Astrocyte (in vitro differentiated cells and primary cell): ENCODE measurements at regions not wholly inside any gene's neighbourhood (a gene's known extent, or its start where the extent isn't known, plus 50 kb on each side); places are given as distances from the start of the nearest gene placed in this dataset.

Experiments used
- DNase-seq: peaks from one replicate; pipeline ENCODE4 v3.0.0-alpha.2; 2010; ENCODE audit warnings: low read depth
- FAIRE-seq: peaks from 2 replicates; lab custom pipeline; 2011; peaks lifted over from hg19 to GRCh38; lab: Jason Lieb, UNC
- H2AFZ ChIP-seq: 2 replicates; pipeline ENCODE4 v1.6.0; 2012; ENCODE audit warnings: low read depth, low read length, inconsistent platforms
- H3K27ac ChIP-seq: 2 replicates; pipeline ENCODE4 v1.5.1; 2011; ENCODE audit warnings: low read depth, low read length, inconsistent platforms
- H3K27me3 ChIP-seq: 2 replicates; pipeline ENCODE4 v1.6.0; 2011; ENCODE audit warnings: low read length, inconsistent platforms; ENCODE audit not compliant: insufficient read depth
- H3K36me3 ChIP-seq: 2 replicates; pipeline ENCODE4 v1.5.1; 2011; ENCODE audit warnings: low read length, inconsistent platforms; ENCODE audit not compliant: insufficient read depth
- H3K4me1 ChIP-seq: 2 replicates; pipeline ENCODE4 v1.5.1; 2011; ENCODE audit warnings: low read length, inconsistent platforms; ENCODE audit not compliant: insufficient read depth
- H3K4me2 ChIP-seq: 2 replicates; pipeline ENCODE4 v1.6.0; 2012; ENCODE audit warnings: low read length, inconsistent platforms
- H3K4me3 ChIP-seq: 2 replicates; pipeline ENCODE4 v1.5.1; 2011; ENCODE audit warnings: low read depth, mild to moderate bottlenecking, low read length, inconsistent platforms; ENCODE audit not compliant: insufficient read depth
- H3K79me2 ChIP-seq: 2 replicates; pipeline ENCODE4 v1.6.0; 2012; ENCODE audit warnings: mild to moderate bottlenecking, low read length, inconsistent platforms; ENCODE audit not compliant: insufficient read depth
- H3K9ac ChIP-seq: 2 replicates; pipeline ENCODE4 v1.6.0; 2012; ENCODE audit warnings: mild to moderate bottlenecking, low read length, inconsistent platforms
- H3K9me3 ChIP-seq: 2 replicates; pipeline ENCODE4 v1.5.1; 2012; ENCODE audit warnings: low read depth, mild to moderate bottlenecking, low read length, inconsistent platforms; ENCODE audit not compliant: insufficient read depth
- H4K20me1 ChIP-seq: 2 replicates; pipeline ENCODE4 v1.6.0; 2012; ENCODE audit warnings: low read length, inconsistent platforms; ENCODE audit not compliant: insufficient read depth
- H3K27ac Mint-ChIP-seq: one replicate; pipeline ENCODE4 v1.8.0; 2021; ENCODE audit warnings: mild to moderate bottlenecking, mixed read lengths; ENCODE audit not compliant: unreplicated experiment
- H3K27me3 Mint-ChIP-seq: one replicate; pipeline ENCODE4 v1.8.0; 2021; ENCODE audit warnings: low read depth, mixed read lengths; ENCODE audit not compliant: unreplicated experiment
- H3K36me3 Mint-ChIP-seq: one replicate; pipeline ENCODE4 v1.8.0; 2021; ENCODE audit warnings: low read depth, mixed read lengths; ENCODE audit not compliant: unreplicated experiment
- H3K4me1 Mint-ChIP-seq: one replicate; pipeline ENCODE4 v1.8.0; 2021; ENCODE audit warnings: low read depth, mixed read lengths; ENCODE audit not compliant: unreplicated experiment
- H3K4me3 Mint-ChIP-seq: one replicate; pipeline ENCODE4 v1.8.0; 2021; ENCODE audit warnings: mild to moderate bottlenecking, moderate library complexity, mixed read lengths; ENCODE audit not compliant: unreplicated experiment
- H3K9me3 Mint-ChIP-seq: one replicate; pipeline ENCODE4 v1.8.0; 2021; ENCODE audit warnings: mild to moderate bottlenecking, mixed read lengths; ENCODE audit not compliant: unreplicated experiment
- EZH2 ChIP-seq: IDR thresholded peaks from 2 replicates; pipeline ENCODE4 v1.6.1; 2012; ENCODE audit warnings: mild to moderate bottlenecking, low read length, inconsistent platforms; ENCODE audit not compliant: insufficient read depth
- TF ChIP-seq, protein P1 (sequence below): IDR thresholded peaks from 2 replicates; pipeline ENCODE4 v1.5.1; 2011; ENCODE audit warnings: low read depth, mild to moderate bottlenecking, inconsistent platforms, low read length, moderate library complexity; ENCODE audit not compliant: insufficient read depth

DNA sequence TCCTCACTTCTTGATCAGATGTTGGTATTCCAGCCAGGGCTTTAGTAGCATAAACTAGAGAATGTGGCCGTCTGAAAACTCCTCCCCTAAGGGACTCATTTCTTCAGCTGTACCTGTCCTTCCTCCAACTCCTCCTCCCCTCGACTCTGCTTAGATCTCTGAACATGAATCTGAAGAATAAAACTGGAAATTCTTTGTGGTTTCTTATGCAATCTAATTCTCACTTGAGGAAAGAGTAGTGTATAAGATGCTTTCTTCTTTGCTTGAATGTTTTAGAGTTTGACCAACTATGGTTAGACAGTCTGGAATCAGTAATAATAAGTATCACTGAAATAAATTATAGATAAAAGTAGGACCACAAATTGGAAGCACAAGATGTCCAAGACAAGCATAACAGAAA, 128.5 kb downstream of the LRRC70 start:
- Histone ChIP-seq H3K27ac (no peak overlapping the region), H3K27me3 (no peaks in the 10 kb centered on the region), H4K20me1 (no peaks in the 10 kb centered on the region), H3K36me3 (no peaks in the 10 kb centered on the region), H3K4me1 (no peaks in the 10 kb centered on the region), H3K9me3 (no peaks in the 10 kb centered on the region), H3K79me2 (no peaks in the 10 kb centered on the region), H3K4me2 (no peak overlapping the region), H2AFZ (no peak overlapping the region), H3K4me3 (no peak overlapping the region), H3K9ac (no peak overlapping the region)
- TF ChIP-seq, protein P1, sequence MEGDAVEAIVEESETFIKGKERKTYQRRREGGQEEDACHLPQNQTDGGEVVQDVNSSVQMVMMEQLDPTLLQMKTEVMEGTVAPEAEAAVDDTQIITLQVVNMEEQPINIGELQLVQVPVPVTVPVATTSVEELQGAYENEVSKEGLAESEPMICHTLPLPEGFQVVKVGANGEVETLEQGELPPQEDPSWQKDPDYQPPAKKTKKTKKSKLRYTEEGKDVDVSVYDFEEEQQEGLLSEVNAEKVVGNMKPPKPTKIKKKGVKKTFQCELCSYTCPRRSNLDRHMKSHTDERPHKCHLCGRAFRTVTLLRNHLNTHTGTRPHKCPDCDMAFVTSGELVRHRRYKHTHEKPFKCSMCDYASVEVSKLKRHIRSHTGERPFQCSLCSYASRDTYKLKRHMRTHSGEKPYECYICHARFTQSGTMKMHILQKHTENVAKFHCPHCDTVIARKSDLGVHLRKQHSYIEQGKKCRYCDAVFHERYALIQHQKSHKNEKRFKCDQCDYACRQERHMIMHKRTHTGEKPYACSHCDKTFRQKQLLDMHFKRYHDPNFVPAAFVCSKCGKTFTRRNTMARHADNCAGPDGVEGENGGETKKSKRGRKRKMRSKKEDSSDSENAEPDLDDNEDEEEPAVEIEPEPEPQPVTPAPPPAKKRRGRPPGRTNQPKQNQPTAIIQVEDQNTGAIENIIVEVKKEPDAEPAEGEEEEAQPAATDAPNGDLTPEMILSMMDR: no peak
- no peak for TF ChIP-seq EZH2
- H3K27me3 Mint-ChIP-seq: peaks cover 5% of the 10 kb centered on the region
- H3K4me1 Mint-ChIP-seq: no peaks in the 10 kb centered on the region
- peaks cover 3% of the 10 kb centered on the region for H3K9me3 Mint-ChIP-seq
- no peak for FAIRE-seq
- DNase-seq: no peak
- no peaks in the 10 kb centered on the region for H3K36me3 Mint-ChIP-seq
- no peak overlapping the region for H3K27ac Mint-ChIP-seq
- H3K4me3 Mint-ChIP-seq: no peak overlapping the region

DNA sequence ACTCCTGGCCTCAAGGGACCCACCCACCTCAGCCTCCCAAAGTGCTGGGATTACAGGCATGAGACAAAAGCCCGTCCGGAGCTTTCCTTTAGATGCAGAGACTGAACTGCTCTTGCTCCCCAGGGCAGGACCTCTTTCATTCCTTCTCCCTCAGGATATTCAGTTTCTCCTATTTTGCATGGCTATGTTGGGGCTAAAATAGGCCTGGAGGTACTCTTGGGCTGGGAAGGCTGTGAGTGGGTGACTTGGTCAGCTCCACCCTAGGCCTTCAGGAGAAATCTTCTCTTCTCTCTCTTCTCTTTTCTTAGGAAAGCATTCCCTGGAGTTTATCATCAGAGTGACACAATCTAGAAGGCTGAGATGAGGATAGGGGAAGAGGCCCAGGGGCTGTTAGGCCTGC, 126.4 kb downstream of the LRRC70 start:
- no peak for DNase-seq
- H3K4me1 Mint-ChIP-seq: no peaks in the 10 kb centered on the region
- Histone ChIP-seq H4K20me1 (no peaks in the 10 kb centered on the region), H3K27ac (no peak overlapping the region), H3K27me3 (no peaks in the 10 kb centered on the region), H3K36me3 (no peaks in the 10 kb centered on the region), H2AFZ (no peak overlapping the region), H3K79me2 (no peaks in the 10 kb centered on the region), H3K4me2 (no peak overlapping the region), H3K9ac (no peak overlapping the region), H3K4me1 (no peaks in the 10 kb centered on the region), H3K9me3 (no peaks in the 10 kb centered on the region), H3K4me3 (no peak overlapping the region)
- TF ChIP-seq, protein P1: no peak
- TF ChIP-seq EZH2: no peak
- peaks cover 6% of the 10 kb centered on the region for H3K9me3 Mint-ChIP-seq
- no peak overlapping the region for H3K4me3 Mint-ChIP-seq
- FAIRE-seq: no peak
- peaks cover 5% of the 10 kb centered on the region for H3K27me3 Mint-ChIP-seq
- no peak overlapping the region for H3K27ac Mint-ChIP-seq
- no peaks in the 10 kb centered on the region for H3K36me3 Mint-ChIP-seq

DNA sequence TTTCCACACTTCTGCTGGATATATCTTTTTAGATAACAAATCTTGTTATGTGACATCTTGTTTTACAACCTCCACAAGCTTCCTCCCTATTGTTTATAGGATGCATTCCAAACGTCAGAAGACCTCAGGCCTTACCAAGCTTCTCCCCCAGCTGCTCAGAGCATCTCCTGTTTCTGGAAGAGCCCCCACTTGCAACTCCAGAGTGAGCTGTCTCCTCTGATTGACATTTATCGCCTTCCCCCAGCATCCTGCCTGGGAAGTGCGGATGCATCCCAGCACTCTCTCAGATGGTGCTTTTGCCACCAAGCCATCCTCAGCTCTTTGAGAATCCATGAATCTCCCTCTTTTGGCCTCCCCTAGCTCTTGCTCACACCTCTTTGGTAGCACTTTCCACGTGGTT, 123.5 kb downstream of the LRRC70 start:
- H3K9me3 Mint-ChIP-seq: peaks cover 10% of the 10 kb centered on the region
- no peak overlapping the region for H3K27ac Mint-ChIP-seq
- no peak for TF ChIP-seq EZH2
- TF ChIP-seq, protein P1: no peak
- FAIRE-seq (no peak), DNase-seq (no peak)
- H3K27me3 Mint-ChIP-seq: peaks cover 4% of the 10 kb centered on the region
- no peak overlapping the region for H3K4me3 Mint-ChIP-seq
- no peak overlapping the region for H3K4me2 ChIP-seq
- H3K4me3 ChIP-seq: no peak overlapping the region
- no peaks in the 10 kb centered on the region for H3K4me1 Mint-ChIP-seq
- no peaks in the 10 kb centered on the region for H4K20me1 ChIP-seq
- no peak overlapping the region for H3K9ac ChIP-seq
- no peak overlapping the region for H3K27ac ChIP-seq
- no peaks in the 10 kb centered on the region for H3K79me2 ChIP-seq
- H2AFZ ChIP-seq: no peak overlapping the region
- H3K9me3 ChIP-seq: no peaks in the 10 kb centered on the region
- H3K27me3 ChIP-seq: no peaks in the 10 kb centered on the region
- no peaks in the 10 kb centered on the region for H3K36me3 ChIP-seq
- no peaks in the 10 kb centered on the region for H3K36me3 Mint-ChIP-seq
- H3K4me1 ChIP-seq: no peaks in the 10 kb centered on the region
